MG63 (cell line): ENCODE measurements at regions not wholly inside any gene's neighbourhood (a gene's known extent, or its start where the extent isn't known, plus 50 kb on each side); places are given as distances from the start of the nearest gene placed in this dataset.
"Not testable (repeated sequence)": the region's sequence is repeated elsewhere in the genome, so short reads cannot be mapped to it uniquely, and the experiment has no call there.

Source experiments
- DNase-seq: peaks from one replicate; pipeline ENCODE4 v3.0.0-alpha.2; 2020
- H3K27me3 ChIP-seq: fragments of 250-450 bp; sonication (Bioruptor Pico); 2 replicates; pipeline ENCODE4 v1.5.1; 2020; ENCODE audit warnings: mild to moderate bottlenecking, moderate library complexity
- H3K36me3 ChIP-seq: fragments of 250-450 bp; sonication (Bioruptor Pico); 2 replicates; pipeline ENCODE4 v1.5.1; 2020; ENCODE audit warnings: mild to moderate bottlenecking, moderate library complexity
- H3K4me3 ChIP-seq: fragments of 250-450 bp; sonication (Bioruptor Pico); 2 replicates; pipeline ENCODE4 v1.5.1; 2020; ENCODE audit warnings: mild to moderate bottlenecking, moderate library complexity
- H3K9me3 ChIP-seq: fragments of 250-450 bp; sonication (Bioruptor Pico); 2 replicates; pipeline ENCODE4 v1.5.1; 2020; ENCODE audit warnings: mild to moderate bottlenecking, moderate library complexity

DNA sequence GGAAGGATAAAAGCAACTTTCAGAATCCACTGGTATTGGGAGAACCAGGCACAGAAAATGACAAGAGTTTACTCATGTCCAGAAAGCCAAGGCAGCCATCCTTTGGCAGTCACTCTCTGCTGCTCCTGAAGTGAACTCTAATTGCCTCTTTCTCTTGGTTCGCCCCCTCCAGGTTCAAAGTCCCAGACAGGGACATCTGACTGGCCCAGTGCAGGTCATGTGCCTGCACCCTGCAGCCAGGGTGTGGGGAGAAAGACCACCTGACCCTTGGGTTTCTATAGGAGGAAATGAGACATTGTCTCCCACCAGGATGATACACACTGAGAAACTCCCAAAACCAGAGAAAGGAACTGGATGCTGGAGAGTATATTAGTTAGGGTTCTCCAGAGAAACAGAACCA lies 103.9 kb upstream of the SYT6 start:
- Histone ChIP-seq H3K4me3 (no peak overlapping the region), H3K27me3 (no peaks in the 10 kb centered on the region; the same call in 1 of the 2 replicates), H3K36me3 (no peaks in the 10 kb centered on the region), H3K9me3 (peaks cover 3% of the 10 kb centered on the region; the same call in 1 of the 2 replicates)
- DNase-seq, result no peak

DNA sequence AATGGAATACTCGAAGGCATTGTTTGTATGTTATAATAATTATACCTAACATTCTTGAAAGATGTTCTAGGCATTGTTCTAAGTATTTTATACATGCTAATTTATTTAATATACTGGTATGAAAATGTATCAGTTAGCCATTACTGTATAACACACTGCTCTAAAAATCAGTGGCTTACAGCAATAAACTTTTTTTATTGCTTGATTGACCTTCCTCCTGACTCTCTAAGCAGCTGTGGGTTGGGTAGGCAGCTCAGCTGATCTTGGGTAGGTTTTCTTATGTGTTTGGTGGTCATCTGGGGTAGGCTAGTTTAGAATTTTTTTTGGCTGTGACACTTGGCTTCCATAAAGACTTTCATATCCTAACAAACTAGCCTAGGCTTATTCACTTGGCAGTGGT lies 100.2 kb upstream of the SYT6 start:
- peaks cover 3% of the 10 kb centered on the region; the same call in 1 of the 2 replicates for H3K9me3 ChIP-seq
- H3K36me3 ChIP-seq, result no peaks in the 10 kb centered on the region
- no peak for DNase-seq
- no peaks in the 10 kb centered on the region; the same call in 1 of the 2 replicates for H3K27me3 ChIP-seq
- no peak overlapping the region for H3K4me3 ChIP-seq

DNA sequence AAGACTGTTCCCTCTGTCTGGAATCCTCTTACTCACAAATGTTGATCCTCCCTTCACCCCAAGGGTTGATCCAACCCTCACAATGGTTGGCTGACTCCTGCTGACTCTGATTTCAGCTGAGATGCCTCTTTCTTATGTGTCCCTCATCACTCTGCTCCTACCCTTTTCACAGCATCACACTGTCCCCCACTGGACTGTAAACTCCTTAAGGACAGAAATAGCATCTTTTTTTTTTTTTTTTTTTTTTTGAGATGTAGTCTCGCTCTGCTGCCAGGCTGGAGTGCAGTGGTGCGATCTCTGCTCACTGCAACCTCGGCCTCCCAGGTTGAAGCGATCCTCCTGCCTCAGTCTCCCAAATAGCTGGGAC lies 97.9 kb upstream of the SYT6 start:
- DNase-seq, result no peak
- H3K27me3 ChIP-seq, result no peaks in the 10 kb centered on the region
- H3K36me3 ChIP-seq, result no peaks in the 10 kb centered on the region
- H3K9me3 ChIP-seq, result peaks cover 3% of the 10 kb centered on the region; the same call in 1 of the 2 replicates
- H3K4me3 ChIP-seq, result no peak overlapping the region

DNA sequence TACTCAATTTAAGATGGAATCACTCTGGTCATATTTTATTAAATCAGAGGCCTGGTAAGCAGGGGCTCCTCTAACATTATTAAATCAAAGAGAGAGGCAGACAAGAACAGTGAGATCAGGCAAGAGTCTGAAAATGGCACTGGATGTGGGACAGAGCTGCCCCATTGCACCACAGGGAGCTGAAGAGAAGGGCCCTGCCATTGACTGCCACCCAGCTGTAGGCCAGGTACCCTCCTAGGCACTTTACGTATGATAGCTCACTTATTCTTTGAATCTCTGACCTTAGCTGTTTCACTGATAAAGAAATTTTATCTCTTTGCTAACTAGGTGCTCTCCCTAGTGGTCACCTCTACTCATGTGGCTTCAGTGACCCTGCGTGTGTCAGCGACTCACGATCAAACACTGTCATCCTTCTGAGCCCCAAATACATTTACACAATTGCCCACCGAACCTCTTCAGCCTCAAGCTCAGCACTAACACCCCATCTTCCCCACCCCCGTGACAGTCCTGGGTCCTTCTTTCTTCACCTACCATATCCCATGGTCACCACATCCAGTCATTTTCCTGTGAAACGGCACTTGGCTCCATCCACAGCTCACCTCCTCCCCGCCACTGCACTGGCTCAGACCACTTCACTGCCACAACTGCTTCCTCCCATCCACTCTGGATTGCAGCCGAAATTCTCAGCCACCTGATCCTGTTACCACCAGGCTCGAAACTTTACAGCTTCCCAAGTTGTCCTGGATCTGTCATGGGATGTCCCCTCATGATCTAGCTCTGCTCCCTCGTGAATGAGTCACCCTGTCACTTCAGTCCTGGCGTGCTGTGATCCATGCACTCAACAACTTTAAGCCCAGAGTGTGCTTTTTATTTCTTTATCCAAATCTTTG lies 97.3 kb upstream of the SYT6 start:
- Histone ChIP-seq H3K9me3 (peaks cover 3% of the 10 kb centered on the region; the same call in 1 of the 2 replicates), H3K4me3 (no peak overlapping the region), H3K27me3 (no peaks in the 10 kb centered on the region; the same call in 1 of the 2 replicates), H3K36me3 (no peaks in the 10 kb centered on the region)
- DNase-seq, result no peak

DNA sequence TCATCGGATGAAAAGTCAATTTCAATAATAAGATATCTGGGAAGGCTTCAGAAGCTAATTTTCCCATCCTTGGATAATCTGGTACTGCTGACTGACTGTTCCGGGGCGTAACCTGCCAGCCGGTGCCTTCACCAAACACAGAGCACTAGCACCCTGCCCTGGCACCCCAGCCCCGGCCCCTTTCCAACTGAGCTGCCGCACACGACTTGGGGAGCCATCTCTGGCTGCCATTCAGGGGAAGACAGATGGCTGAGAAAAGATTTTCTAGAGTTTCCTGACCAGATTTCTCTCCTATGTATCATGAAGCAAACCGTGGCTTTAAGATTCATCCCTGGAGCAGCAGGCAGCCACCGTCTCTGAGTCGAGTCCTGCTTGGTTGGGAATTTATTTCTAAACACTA lies 96.0 kb upstream of the SYT6 start:
- Histone ChIP-seq H3K36me3 (no peaks in the 10 kb centered on the region), H3K9me3 (peaks cover 1% of the 10 kb centered on the region; the same call in 1 of the 2 replicates), H3K4me3 (no peak overlapping the region), H3K27me3 (no peaks in the 10 kb centered on the region; the same call in 1 of the 2 replicates)
- DNase-seq, result no peak

DNA sequence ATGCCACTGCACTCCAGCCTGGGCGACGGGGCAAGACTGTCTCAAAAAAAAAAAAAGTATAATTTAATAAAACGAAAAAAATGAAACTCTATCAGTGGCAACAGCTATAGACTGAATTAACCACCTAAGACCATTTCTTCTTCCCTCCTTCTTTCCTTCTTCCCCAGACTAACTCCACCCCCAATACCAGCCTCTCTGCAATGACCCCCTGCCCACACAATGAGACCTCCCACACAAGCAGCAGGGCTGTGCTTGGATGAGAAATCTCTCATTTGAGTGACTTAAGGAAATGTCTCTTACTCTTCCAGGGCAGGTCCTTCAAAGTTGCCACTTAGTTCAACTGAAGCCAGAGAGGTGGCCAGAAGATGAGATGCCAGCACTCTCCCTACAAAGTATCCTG lies 94.5 kb upstream of the SYT6 start:
- Histone ChIP-seq H3K4me3 (no peak overlapping the region), H3K9me3 (no peaks in the 10 kb centered on the region), H3K36me3 (no peaks in the 10 kb centered on the region), H3K27me3 (no peaks in the 10 kb centered on the region; the same call in 1 of the 2 replicates)
- DNase-seq, result no peak

DNA sequence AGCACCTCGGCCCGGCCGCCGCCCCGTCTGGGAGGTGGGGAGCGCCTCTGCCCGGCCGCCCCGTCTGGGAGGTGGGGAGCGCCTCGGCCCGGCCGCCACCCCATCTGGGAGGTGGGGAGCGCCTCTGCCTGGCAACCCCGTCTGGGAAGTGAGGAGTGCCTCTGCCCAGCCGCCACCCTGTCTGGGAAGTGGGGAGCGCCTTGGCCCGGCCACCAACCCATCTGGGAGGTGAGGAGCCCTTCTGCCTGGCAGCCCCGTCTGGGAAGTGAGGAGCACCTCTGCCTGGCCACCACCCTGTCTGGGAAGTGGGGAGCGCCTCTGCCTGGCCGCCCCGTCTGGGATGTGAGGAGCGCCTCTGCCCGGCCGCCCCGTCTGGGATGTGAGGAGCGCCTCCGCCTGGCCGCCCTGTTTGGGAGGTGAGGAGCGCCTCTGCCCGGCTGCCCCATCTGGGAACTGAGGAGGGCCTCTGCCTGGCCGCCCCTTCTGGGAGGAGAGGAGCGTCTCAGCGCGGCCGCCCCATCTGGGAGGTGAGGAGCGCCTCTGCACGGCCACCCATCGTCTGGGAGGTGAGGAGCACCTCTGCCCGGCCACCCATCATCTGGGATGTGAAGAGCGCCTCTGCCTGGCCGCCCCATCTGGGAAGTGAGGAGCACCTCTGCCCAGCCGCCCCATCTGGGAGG lies 89.0 kb upstream of the SYT6 start:
- DNase-seq, H3K9me3 ChIP-seq, H3K27me3 ChIP-seq, H3K4me3 ChIP-seq, H3K36me3 ChIP-seq: not testable (repeated sequence)

DNA sequence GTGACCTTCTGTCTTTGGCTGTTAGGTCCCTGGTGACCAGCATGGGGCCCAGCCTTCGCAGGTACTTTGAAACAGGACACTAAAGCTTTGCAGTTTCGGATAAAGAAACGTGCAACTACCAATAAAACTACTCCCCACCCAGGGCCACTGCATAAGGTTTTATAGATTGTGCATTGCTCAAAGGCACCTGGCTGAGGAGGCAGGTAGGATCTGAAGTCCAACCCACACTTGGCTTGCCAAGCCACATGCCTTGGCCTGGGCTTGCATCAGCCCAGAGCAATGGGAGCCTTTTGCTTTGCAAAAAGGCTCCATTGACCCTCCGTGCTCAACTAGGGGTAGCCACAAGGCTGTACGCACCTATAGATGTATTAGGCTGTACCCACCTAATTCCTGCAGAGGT lies 84.4 kb upstream of the SYT6 start:
- Histone ChIP-seq H3K9me3 (no peaks in the 10 kb centered on the region), H3K4me3 (no peak overlapping the region), H3K36me3 (no peaks in the 10 kb centered on the region), H3K27me3 (peaks cover 4% of the 10 kb centered on the region; the same call in 1 of the 2 replicates)
- DNase-seq, result no peak

DNA sequence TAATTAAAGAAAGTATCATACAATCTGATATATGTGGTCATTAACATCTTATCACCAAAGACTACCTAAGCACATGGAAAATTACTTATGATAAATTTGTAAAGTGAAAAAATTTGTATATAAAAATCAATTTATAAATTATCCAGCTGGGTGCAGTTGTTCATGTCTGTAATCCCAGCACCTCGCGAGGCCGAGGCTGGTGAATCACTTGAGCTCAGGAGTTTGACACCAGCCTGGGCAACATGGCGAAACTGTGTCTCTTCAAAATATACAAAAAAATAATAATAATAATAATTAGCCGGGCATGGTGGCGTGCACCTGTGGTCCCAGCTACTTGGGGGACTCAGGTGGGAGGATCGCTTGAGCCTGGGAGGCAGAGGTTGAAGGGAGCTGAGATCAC lies 82.8 kb upstream of the SYT6 start:
- Histone ChIP-seq H3K9me3 (no peaks in the 10 kb centered on the region), H3K27me3 (peaks cover 4% of the 10 kb centered on the region; the same call in 1 of the 2 replicates), H3K4me3 (no peak overlapping the region), H3K36me3 (no peaks in the 10 kb centered on the region)
- no peak for DNase-seq

DNA sequence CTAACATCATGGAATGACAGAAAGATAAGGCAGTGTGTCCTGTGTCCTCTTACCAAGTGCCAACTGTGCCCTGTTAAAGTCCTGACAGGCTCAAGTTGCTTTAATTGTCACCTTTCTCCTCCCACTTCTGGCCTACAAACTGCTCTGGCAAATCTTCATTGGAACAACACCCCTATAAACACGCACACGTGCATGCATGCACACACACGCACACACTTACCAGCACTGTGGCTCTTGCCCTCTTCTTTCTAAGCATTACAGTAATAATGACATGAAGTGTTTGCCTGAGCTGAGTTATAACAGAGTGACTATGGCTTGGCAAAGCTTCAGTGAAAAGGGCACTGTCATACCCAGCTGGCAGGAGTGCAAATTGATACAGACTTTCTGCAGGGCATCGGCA lies 82.3 kb upstream of the SYT6 start:
- no peak for DNase-seq
- Histone ChIP-seq H3K36me3 (no peaks in the 10 kb centered on the region), H3K27me3 (peaks cover 4% of the 10 kb centered on the region; the same call in 1 of the 2 replicates), H3K4me3 (no peak overlapping the region), H3K9me3 (no peaks in the 10 kb centered on the region)

DNA sequence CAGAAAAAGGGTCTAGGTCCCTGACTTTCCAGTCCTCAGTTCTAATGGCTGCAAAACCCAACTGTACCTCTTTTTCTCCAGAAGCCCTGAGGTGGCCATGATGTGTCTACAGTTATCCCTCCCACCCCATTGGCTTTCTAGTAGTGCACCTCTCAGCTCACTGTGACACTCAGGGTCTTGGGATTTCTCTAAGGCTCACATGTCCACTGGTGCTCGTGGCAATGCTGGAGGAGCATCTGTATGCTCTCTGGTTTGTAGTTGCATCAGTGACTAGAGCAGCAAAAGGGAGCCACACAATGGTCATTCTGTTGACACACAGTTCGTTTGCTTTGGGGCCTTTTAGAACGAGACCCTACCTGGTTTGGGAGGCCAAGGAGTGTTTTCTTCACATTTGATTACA lies 81.6 kb upstream of the SYT6 start:
- no peak overlapping the region for H3K4me3 ChIP-seq
- DNase-seq, result no peak
- no peaks in the 10 kb centered on the region for H3K9me3 ChIP-seq
- no peaks in the 10 kb centered on the region for H3K36me3 ChIP-seq
- H3K27me3 ChIP-seq, result peaks cover 4% of the 10 kb centered on the region; the same call in 1 of the 2 replicates

DNA sequence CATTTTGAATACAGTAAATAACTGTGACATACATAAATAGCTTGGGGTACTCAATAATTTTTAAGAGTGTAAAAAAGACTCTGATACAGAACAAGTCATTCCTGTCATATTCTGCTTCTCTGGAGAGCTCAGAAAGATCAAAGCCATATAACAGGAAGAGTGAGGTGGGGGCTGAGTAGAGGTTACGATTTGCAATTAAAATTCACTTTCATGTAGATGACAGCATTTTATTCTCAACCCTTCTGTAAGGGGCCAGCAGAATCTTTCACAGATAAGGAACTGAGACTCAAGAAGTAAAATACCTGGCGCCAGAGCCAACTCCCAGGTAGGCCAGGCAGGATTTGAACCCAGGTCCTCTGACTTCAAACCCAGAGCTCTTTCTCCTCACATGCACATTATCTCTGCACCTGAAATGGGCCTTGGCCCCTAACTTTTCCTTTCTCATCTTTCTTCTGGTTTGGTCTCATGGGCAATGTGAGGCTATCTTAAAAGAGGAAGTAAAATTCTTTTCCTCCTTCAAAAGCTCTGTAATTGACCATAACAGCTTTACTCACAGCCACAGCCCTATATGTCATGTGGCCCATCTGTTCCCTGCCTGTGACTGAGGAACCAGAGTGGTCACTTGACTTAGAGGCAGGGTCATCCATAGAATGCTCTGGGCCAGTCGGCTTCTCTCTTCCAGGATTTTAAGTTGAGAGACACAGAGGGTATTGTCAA lies 80.9 kb upstream of the SYT6 start:
- Histone ChIP-seq H3K27me3 (peaks cover 4% of the 10 kb centered on the region; the same call in 1 of the 2 replicates), H3K4me3 (no peak overlapping the region), H3K9me3 (no peaks in the 10 kb centered on the region), H3K36me3 (no peaks in the 10 kb centered on the region)
- no peak for DNase-seq

DNA sequence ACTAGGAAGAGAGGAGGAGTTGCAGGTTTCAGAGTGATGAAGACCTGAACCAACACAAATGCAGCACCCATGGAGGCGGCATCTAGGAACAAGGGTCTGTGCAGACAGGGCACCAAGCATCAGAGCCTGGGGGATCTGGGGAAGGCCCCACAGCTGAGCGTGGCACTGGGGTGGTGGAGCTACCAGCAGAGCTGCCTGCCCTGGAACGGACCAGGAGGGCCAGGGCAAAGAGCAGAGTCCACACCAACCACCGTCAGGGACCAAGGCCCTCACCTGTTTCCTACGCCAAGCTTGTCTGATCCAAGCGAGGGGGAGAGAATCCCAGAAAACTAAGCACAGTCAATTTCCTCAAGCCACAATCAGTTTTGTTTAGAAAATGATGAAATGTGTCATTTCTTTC lies 79.0 kb upstream of the SYT6 start:
- H3K36me3 ChIP-seq, result no peaks in the 10 kb centered on the region
- peaks cover 4% of the 10 kb centered on the region; the same call in 1 of the 2 replicates for H3K27me3 ChIP-seq
- DNase-seq, result no peak
- no peaks in the 10 kb centered on the region for H3K9me3 ChIP-seq
- H3K4me3 ChIP-seq, result no peak overlapping the region

DNA sequence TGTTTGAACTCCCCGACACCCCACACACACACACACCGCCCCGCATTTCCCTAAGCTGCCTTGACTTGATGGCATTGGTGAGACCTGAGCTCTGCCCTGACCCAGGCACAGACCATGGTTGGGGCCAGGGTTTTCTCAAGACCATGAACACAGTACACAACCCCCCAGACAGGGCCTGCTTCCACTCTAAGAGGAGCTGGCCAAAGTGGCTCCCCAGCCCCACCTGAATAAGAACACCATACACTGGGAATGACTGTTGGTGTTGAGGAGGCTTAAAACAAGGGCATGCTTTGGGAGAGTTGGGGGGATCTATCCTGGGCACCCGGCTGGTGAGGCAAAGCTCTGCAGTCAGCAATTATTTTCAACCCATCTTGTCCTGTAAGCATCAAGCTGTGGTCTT lies 77.6 kb upstream of the SYT6 start:
- peaks cover 4% of the 10 kb centered on the region; the same call in 1 of the 2 replicates for H3K27me3 ChIP-seq
- no peaks in the 10 kb centered on the region for H3K9me3 ChIP-seq
- H3K36me3 ChIP-seq, result no peaks in the 10 kb centered on the region
- H3K4me3 ChIP-seq, result no peak overlapping the region
- DNase-seq, result no peak

DNA sequence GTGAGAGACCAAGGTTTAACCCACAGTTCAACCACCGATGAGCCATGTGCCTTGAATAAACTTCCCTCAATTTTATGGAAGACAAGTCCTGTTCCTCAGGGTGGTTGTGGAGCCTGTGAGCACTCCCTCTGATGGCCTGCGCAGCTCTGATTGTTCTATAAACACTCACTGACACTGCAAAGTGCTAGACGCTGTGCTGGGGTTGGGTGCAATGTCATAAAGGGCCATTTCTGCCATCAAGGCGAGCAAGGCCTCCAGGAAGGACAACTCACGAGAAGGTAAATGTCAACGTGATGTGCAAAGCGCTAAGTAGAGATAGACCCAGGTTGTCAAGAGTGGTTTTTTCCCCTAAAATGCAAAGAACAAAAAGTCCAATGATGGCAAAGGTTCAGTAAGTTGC lies 75.7 kb upstream of the SYT6 start:
- no peaks in the 10 kb centered on the region for H3K36me3 ChIP-seq
- no peak for DNase-seq
- no peak overlapping the region for H3K4me3 ChIP-seq
- 0 out of 2 replicates have a peak, but pooled peaks cover 2% of the 10 kb centered on the region for H3K27me3 ChIP-seq
- no peaks in the 10 kb centered on the region for H3K9me3 ChIP-seq

DNA sequence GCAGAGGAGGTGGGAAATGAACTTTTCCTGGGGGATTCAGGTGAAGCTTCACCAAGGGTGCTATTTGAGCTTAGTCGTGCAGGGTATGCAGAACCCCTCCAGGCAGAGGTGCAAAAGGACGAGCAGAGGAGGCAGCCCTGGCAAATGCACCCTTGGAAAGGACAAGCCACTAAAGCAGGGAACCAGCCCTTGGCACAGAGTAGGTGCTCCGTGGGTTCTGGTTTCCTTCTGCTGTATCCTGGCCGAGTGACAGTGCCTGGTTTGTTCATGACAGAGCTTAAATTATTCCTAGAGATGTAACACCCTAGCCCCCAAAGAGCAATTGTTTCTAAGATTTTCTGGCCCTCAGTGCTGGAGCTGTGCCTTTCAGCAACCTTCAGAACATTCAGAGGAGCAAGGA lies 73.4 kb upstream of the SYT6 start:
- Histone ChIP-seq H3K27me3 (no peaks in the 10 kb centered on the region), H3K36me3 (no peaks in the 10 kb centered on the region), H3K4me3 (no peak overlapping the region), H3K9me3 (no peaks in the 10 kb centered on the region)
- no peak for DNase-seq
